Loucy (cell line): ENCODE measurements at regions not wholly inside any gene's neighbourhood (a gene's known extent, or its start where the extent isn't known, plus 50 kb on each side); places are given as distances from the start of the nearest gene placed in this dataset.

Experiments used
- EZH2phosphoT487 ChIP-seq: fragments of 200-600 bp; IDR thresholded peaks from 2 replicates; pipeline ENCODE4 v1.6.1; 2018; ENCODE audit warnings: antibody characterized with exemption, mild to moderate bottlenecking, moderate library complexity, borderline replicate concordance
- TF ChIP-seq, protein P1 (sequence below): fragments of 200-600 bp; sonication (generic); conservative IDR thresholded peaks from 2 replicates; pipeline ENCODE4 v1.5.1; 2014; ENCODE audit warnings: mild to moderate bottlenecking, antibody characterized with exemption, low read length

DNA sequence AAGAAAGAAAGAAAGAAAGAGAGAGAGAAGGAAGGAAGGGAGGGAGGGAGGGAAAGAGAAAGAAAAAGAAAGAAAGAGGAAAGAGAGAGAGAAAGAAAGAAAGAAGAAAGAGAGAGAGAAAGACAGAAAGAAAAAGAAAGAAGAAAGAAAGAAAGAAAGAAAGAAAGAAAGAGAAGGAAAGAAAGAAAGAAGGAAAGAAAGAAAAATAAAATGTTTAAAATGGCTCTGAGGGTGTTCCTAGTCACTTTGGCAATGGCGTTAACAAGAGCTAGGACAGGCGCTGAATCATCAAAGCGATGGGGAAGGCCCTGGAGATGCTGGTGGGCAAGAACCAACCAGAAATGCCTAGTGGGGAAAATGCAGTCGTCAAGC lies 77.8 kb upstream of the GPC1 start:
- no peak for TF ChIP-seq EZH2phosphoT487
- TF ChIP-seq, protein P1, sequence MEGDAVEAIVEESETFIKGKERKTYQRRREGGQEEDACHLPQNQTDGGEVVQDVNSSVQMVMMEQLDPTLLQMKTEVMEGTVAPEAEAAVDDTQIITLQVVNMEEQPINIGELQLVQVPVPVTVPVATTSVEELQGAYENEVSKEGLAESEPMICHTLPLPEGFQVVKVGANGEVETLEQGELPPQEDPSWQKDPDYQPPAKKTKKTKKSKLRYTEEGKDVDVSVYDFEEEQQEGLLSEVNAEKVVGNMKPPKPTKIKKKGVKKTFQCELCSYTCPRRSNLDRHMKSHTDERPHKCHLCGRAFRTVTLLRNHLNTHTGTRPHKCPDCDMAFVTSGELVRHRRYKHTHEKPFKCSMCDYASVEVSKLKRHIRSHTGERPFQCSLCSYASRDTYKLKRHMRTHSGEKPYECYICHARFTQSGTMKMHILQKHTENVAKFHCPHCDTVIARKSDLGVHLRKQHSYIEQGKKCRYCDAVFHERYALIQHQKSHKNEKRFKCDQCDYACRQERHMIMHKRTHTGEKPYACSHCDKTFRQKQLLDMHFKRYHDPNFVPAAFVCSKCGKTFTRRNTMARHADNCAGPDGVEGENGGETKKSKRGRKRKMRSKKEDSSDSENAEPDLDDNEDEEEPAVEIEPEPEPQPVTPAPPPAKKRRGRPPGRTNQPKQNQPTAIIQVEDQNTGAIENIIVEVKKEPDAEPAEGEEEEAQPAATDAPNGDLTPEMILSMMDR: no peak
